GM12878 (cell line): ENCODE measurements at regions not wholly inside any gene's neighbourhood (a gene's known extent, or its start where the extent isn't known, plus 50 kb on each side); places are given as distances from the start of the nearest gene placed in this dataset.

Source experiments
- CTCF ChIP-seq, 3 experiments: IDR thresholded peaks in 2 of 3; conservative IDR thresholded peaks in 1 of 3; 2 replicates each; pipeline ENCODE4 v1.5.1; 2011; ENCODE audit warnings: low read depth in 3 of 3, low read length in 3 of 3, mild to moderate bottlenecking in 3 of 3, control low read depth in 2 of 3, moderate library complexity in 2 of 3, inconsistent platforms in 1 of 3, mixed read lengths in 1 of 3; ENCODE audit not compliant: control insufficient read depth in 2 of 3, insufficient read depth in 1 of 3; ENCODE audit errors: extremely low read depth in 1 of 3
- MEF2A ChIP-seq: IDR thresholded peaks from 2 replicates; pipeline ENCODE4 v1.6.1; 2011; ENCODE audit warnings: low read depth, mild to moderate bottlenecking, low read length, moderate library complexity; ENCODE audit not compliant: insufficient read depth
- MXI1 ChIP-seq: fragments of 150-350 bp; IDR thresholded peaks from 2 replicates; pipeline ENCODE4 v1.6.1; 2011; ENCODE audit warnings: low read depth, mild to moderate bottlenecking, inconsistent platforms, low read length, improper control_type of control experiment
- NRF1 ChIP-seq: conservative IDR thresholded peaks from 2 replicates; pipeline ENCODE4 v1.6.1; 2011; ENCODE audit warnings: mild to moderate bottlenecking, low read depth, low read length, improper control_type of control experiment
- PAX8 ChIP-seq: fragments of 450-650 bp; IDR thresholded peaks from 2 replicates; pipeline ENCODE4 v1.6.1; 2017; ENCODE audit warnings: mild to moderate bottlenecking, moderate library complexity
- POLR2AphosphoS5 ChIP-seq: IDR thresholded peaks from 2 replicates; pipeline ENCODE4 v1.6.1; 2011; ENCODE audit warnings: mild to moderate bottlenecking, low read length, inconsistent platforms
- TAF1 ChIP-seq: IDR thresholded peaks from 2 replicates; pipeline ENCODE4 v1.6.1; 2011; ENCODE audit warnings: mild to moderate bottlenecking, low read depth, low read length, borderline replicate concordance

- TF ChIP-seq CTCF (IDR thresholded peaks at IDR 0.05 in 2 of 3, conservative IDR thresholded peaks at IDR 0.05 in 1 of 3; ENCODE audit: control insufficient read depth in 2 of 3, extremely low read depth in 1 of 3, insufficient read depth in 1 of 3, low read depth in 3 of 3, low read length in 3 of 3), result no peak
- no peak for TF ChIP-seq MEF2A
- TF ChIP-seq MXI1, result no peak
- no peak for TF ChIP-seq PAX8
- no peak for TF ChIP-seq POLR2AphosphoS5
- TF ChIP-seq NRF1, result no peak
- no peak for TF ChIP-seq TAF1
Observed at GRCh38 chrX:38993500-38993899, 192.2 kb downstream of the MID1IP1 start.
